ENCODE measurements at regions not wholly inside any gene's neighbourhood (a gene's known extent, or its start where the extent isn't known, plus 50 kb on each side); places are given as distances from the start of the nearest gene placed in this dataset.

DNA sequence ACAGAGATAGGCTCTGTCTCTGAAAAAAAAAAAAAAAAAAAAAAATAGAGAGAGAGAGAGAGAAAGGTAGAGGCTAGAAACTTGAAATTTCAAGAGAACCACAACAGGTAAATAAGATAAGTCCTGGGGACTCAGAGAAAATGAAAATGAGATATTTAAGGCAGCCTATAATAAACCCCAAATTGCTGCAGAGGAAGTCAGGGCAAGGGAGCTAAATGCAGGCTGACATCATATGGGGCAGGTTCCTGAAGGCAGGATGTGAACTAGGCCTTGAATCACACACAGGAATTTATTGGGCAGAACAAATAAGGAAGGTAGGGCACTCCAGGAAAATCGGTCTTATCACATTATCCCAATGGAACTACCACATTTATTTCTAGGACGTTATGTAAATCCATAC lies 54.9 kb upstream of the NUDT4 start:
- H3K27me3 Mint-ChIP-seq (ENCODE audit: low read depth, poor library complexity), result peaks cover 7% of the 10 kb centered on the region
- H3K9me3 Mint-ChIP-seq, result no peaks in the 10 kb centered on the region
- TF ChIP-seq, protein P1, sequence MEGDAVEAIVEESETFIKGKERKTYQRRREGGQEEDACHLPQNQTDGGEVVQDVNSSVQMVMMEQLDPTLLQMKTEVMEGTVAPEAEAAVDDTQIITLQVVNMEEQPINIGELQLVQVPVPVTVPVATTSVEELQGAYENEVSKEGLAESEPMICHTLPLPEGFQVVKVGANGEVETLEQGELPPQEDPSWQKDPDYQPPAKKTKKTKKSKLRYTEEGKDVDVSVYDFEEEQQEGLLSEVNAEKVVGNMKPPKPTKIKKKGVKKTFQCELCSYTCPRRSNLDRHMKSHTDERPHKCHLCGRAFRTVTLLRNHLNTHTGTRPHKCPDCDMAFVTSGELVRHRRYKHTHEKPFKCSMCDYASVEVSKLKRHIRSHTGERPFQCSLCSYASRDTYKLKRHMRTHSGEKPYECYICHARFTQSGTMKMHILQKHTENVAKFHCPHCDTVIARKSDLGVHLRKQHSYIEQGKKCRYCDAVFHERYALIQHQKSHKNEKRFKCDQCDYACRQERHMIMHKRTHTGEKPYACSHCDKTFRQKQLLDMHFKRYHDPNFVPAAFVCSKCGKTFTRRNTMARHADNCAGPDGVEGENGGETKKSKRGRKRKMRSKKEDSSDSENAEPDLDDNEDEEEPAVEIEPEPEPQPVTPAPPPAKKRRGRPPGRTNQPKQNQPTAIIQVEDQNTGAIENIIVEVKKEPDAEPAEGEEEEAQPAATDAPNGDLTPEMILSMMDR (IDR thresholded peaks at IDR 0.05), result no peak
- no peak overlapping the region for H3K4me3 Mint-ChIP-seq
- DNase-seq, result no peak
- H3K27ac Mint-ChIP-seq, result no peak overlapping the region
- H3K36me3 Mint-ChIP-seq (ENCODE audit: low read depth), result no peaks in the 10 kb centered on the region
- peaks cover 21% of the 10 kb centered on the region for H3K4me1 Mint-ChIP-seq

DNA sequence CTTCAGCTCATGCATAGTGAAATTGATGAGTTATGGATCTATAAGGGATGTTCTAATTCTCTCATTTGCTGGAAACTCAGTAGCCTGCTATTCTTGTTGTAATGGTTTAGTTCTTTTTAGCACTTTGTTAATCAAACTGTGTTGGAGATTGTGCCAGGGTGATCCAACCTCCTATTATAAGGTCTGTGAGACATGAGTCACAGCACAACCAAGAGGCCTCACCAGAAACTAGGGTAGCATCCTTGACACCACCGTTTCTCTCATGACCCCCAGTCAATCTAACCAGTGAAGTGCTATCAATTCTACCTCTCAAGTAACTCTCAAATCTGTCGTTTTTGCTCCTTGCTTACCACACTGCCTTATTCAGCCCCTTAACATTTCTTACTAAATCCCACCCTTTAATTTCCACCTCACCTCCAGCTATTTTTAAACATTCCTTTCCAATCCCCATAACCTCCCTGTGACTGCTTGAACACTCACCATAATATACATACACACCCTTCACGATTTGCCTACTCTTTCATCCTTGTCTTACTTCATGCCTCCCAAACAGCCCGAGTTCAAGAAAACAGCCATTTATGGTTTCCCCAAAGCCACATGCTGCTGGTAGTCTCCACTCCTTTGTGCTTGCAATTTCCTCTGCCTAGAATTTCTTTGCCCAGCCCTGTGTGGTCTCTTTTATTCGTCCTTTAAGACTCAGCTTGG lies 53.9 kb upstream of the NUDT4 start:
- TF ChIP-seq, protein P1 (IDR thresholded peaks at IDR 0.05), result no peak
- H3K27me3 Mint-ChIP-seq (ENCODE audit: low read depth, poor library complexity), result peaks cover 7% of the 10 kb centered on the region
- H3K4me1 Mint-ChIP-seq, result peaks cover 17% of the 10 kb centered on the region
- no peaks in the 10 kb centered on the region for H3K36me3 Mint-ChIP-seq (ENCODE audit: low read depth)
- H3K4me3 Mint-ChIP-seq, result no peak overlapping the region
- no peak for DNase-seq
- H3K9me3 Mint-ChIP-seq, result no peaks in the 10 kb centered on the region
- H3K27ac Mint-ChIP-seq, result peak overlapping the region; percentile 4

DNA sequence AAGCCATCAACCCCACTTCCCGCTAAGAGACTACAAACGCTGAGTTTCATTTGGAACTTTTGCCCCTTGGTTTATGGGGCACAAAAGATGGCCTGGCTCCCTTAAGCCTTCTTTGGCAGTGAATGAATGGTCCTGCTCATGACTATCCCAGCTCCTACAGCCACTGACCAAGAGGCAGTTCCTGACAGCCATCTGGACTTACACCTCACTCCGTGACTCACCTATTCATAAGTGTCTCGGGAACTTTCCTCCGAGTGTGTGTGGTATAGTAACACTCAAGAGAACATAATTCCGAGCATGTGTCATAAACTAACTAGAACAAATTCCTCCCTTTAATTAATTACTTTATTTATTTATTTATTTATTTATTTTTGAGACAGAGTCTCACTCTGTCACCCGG lies 51.9 kb upstream of the NUDT4 start:
- DNase-seq, result no peak
- TF ChIP-seq, protein P1 (IDR thresholded peaks at IDR 0.05), result no peak
- no peak overlapping the region for H3K4me3 Mint-ChIP-seq

More for the DNA sequence above, 51.9 kb upstream of the NUDT4 start:
- Mint-ChIP-seq H3K9me3 (no peaks in the 10 kb centered on the region), H3K4me1 (peaks cover 7% of the 10 kb centered on the region), H3K36me3 (ENCODE audit: low read depth) (no peaks in the 10 kb centered on the region), H3K27ac (no peak overlapping the region), H3K27me3 (ENCODE audit: low read depth, poor library complexity) (peaks cover 7% of the 10 kb centered on the region)
